BLaER1 (cell line): ENCODE measurements at regions not wholly inside any gene's neighbourhood (a gene's known extent, or its start where the extent isn't known, plus 50 kb on each side); places are given as distances from the start of the nearest gene placed in this dataset.

Source experiments
- H3K27ac ChIP-seq: shearing (Covaris generic); formaldehyde crosslinking; 2 replicates; pipeline ENCODE4 v1.8.1; 2022
- H3K27me3 ChIP-seq: shearing (Covaris generic); formaldehyde crosslinking; 2 replicates; pipeline ENCODE4 v1.8.1; 2022
- H3K36me3 ChIP-seq: shearing (Covaris generic); formaldehyde crosslinking; 2 replicates; pipeline ENCODE4 v1.8.1; 2022
- H3K4me1 ChIP-seq: shearing (Covaris generic); formaldehyde crosslinking; 2 replicates; pipeline ENCODE4 v1.8.1; 2022
- H3K4me2 ChIP-seq: shearing (Covaris generic); formaldehyde crosslinking; 2 replicates; pipeline ENCODE4 v1.8.1; 2022
- H3K4me3 ChIP-seq: shearing (Covaris generic); formaldehyde crosslinking; 2 replicates; pipeline ENCODE4 v1.8.1; 2022
- H3K9ac ChIP-seq: shearing (Covaris generic); formaldehyde crosslinking; 2 replicates; pipeline ENCODE4 v1.8.1; 2022
- H3K9me3 ChIP-seq: shearing (Covaris generic); formaldehyde crosslinking; 2 replicates; pipeline ENCODE4 v1.8.1; 2022
- H4K20me1 ChIP-seq: shearing (Covaris generic); formaldehyde crosslinking; 2 replicates; pipeline ENCODE4 v1.8.1; 2022
- Cebpa-rat ChIP-seq: shearing (Covaris generic); IDR thresholded peaks from 2 replicates; pipeline ENCODE4 v1.8.1; 2022

DNA sequence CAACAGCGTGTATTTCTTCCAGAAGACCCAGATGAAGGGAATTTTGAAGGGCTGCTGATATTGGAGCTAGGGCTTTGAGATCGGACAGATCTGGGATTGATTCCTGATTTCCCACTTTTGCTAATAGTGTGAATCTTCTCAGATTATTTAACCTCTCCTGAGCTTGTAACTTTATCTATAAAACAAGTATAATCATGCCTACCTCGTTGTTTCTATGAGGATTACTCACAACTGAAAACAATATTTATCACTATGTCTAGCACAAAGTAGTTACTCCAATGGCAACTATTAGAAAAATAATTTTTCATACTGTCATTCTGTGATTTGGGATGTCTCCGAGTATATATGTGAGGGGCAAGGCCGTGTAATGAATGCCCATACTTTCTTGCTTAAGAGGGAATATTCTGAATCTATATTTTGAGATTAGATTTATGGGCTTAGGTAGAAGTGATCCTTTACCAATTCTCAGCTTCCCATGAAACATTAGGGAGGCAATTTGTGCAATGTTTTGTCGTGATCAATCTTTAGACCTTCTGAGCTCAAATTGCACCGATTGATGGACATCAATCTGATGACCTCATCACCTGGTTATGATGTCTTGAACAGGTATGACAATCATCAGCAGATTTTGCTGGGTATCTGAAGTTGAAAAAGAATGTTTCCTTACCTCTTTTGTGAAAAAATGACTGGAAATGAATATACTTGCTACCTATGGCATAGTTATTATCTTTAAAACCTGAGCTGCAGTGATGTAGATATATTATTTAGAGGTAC is 339.9 kb downstream of the KCNS3 start:
- TF ChIP-seq Cebpa-rat = no peak
- no peaks in the 10 kb centered on the region for H3K36me3 ChIP-seq
- H3K4me3 ChIP-seq = no peak overlapping the region
- no peak overlapping the region for H3K9ac ChIP-seq
- H3K4me2 ChIP-seq = no peak overlapping the region
- no peak overlapping the region for H3K27ac ChIP-seq
- no peaks in the 10 kb centered on the region for H3K9me3 ChIP-seq
- H3K27me3 ChIP-seq = no peaks in the 10 kb centered on the region
- no peaks in the 10 kb centered on the region for H4K20me1 ChIP-seq
- peaks cover 7% of the 10 kb centered on the region for H3K4me1 ChIP-seq

GRCh38 chr2:18214936-18215335 is 336.5 kb downstream of the KCNS3 start:
- Histone ChIP-seq H3K36me3 (no peaks in the 10 kb centered on the region), H3K4me2 (no peak overlapping the region), H3K9ac (no peak overlapping the region), H3K4me1 (no peaks in the 10 kb centered on the region), H4K20me1 (no peaks in the 10 kb centered on the region), H3K9me3 (no peaks in the 10 kb centered on the region), H3K4me3 (no peak overlapping the region), H3K27me3 (no peaks in the 10 kb centered on the region), H3K27ac (no peak overlapping the region)
- TF ChIP-seq Cebpa-rat = no peak

- Histone ChIP-seq H3K27me3 (no peaks in the 10 kb centered on the region), H3K36me3 (no peaks in the 10 kb centered on the region), H4K20me1 (no peaks in the 10 kb centered on the region), H3K4me1 (no peaks in the 10 kb centered on the region), H3K9ac (no peak overlapping the region), H3K4me3 (no peak overlapping the region), H3K4me2 (no peak overlapping the region), H3K27ac (no peak overlapping the region), H3K9me3 (no peaks in the 10 kb centered on the region)
- TF ChIP-seq Cebpa-rat = no peak
These were observed 335.5 kb downstream of the KCNS3 start for GRCh38 chr2:18213986-18214385.

DNA sequence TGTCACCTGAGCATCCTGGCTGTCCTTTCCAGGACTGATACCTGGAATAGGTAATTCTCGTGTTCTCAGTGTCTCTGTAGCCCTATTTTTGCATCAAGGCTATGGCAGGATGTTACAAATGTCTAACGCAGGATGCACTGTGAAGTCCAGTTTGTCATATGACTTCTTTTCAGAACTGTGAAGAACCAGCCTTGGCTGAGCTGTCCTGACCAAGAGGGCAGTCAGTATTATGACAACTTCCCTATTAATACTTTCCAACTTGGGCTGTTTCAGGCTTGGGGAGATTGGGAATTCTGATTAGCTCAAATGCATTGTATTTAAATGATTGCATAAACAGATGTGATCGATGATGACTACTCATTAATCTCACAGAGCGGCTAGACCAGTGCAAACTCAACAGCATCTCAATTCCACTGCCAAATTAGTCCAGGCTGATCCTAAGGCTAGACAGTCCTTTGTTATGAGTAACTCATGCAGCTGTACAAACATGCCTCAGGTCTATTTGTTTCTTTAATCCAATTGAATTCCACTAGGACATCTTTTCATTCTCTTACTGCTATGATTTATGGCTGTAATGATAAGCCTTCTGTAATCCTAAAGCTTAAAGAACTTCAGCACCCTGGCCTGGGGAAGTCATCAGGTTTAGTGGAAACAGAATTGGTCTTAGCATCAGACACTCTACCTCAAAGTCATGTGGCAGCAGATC is 331.6 kb downstream of the KCNS3 start:
- Histone ChIP-seq H3K4me1 (no peaks in the 10 kb centered on the region), H3K27me3 (no peaks in the 10 kb centered on the region), H3K36me3 (no peaks in the 10 kb centered on the region), H3K9me3 (no peaks in the 10 kb centered on the region), H3K4me2 (no peak overlapping the region), H3K9ac (no peak overlapping the region), H3K4me3 (no peak overlapping the region), H4K20me1 (no peaks in the 10 kb centered on the region), H3K27ac (no peak overlapping the region)
- no peak for TF ChIP-seq Cebpa-rat

DNA sequence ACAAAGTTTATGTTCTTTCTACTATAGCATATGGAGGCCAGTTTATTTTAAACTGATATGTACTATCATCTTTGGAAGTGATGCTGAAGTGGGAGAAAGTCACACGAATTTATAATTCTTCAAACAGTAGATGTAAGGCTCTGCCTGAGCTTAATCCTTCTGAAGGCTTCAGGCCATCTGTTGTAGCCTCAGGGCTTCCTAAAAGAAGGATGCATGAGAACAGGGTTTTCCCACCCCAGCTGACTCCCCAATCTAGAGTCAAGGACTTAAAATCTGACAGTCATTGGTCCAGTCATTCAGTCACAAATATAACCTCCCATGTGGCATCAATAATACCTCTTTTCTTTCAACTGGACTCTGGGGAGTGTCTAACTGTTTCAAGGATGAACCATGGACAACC is 330.5 kb downstream of the KCNS3 start:
- no peak for TF ChIP-seq Cebpa-rat
- H3K4me2 ChIP-seq = no peak overlapping the region

DNA sequence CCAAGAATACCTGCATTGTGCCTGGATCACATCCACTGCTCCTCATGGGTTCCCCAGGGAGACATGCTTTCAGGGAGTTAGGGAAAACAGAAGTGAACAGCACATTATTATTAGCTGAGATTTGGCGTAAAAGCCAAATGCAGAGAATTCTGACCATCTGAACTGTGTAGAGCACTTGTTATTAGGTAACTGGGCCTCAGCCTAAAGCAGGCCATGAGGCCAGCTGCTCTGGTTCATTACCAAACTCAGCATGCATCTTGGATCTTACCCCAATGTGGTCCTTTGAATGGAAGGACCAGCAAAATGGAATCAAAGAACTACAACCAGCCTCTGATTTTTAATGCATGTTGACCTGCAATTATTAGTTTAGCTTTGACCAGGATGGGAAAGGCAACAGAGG is 322.3 kb downstream of the KCNS3 start:
- Histone ChIP-seq H3K9ac (no peak overlapping the region), H3K27me3 (no peaks in the 10 kb centered on the region), H3K4me3 (no peak overlapping the region), H4K20me1 (no peaks in the 10 kb centered on the region), H3K36me3 (no peaks in the 10 kb centered on the region), H3K4me2 (no peak overlapping the region), H3K4me1 (no peaks in the 10 kb centered on the region), H3K27ac (no peak overlapping the region), H3K9me3 (no peaks in the 10 kb centered on the region)
- TF ChIP-seq Cebpa-rat = no peak

More for the DNA sequence above, 330.5 kb downstream of the KCNS3 start:
- no peaks in the 10 kb centered on the region for H3K27me3 ChIP-seq
- no peak overlapping the region for H3K27ac ChIP-seq
- H3K36me3 ChIP-seq = no peaks in the 10 kb centered on the region
- no peak overlapping the region for H3K9ac ChIP-seq
- H3K9me3 ChIP-seq = no peaks in the 10 kb centered on the region
- no peak overlapping the region for H3K4me3 ChIP-seq
- no peaks in the 10 kb centered on the region for H4K20me1 ChIP-seq
- H3K4me1 ChIP-seq = no peaks in the 10 kb centered on the region

- no peaks in the 10 kb centered on the region for H3K9me3 ChIP-seq
- TF ChIP-seq Cebpa-rat = no peak
- H3K27me3 ChIP-seq = no peaks in the 10 kb centered on the region
- no peak overlapping the region for H3K4me3 ChIP-seq
- no peak overlapping the region for H3K27ac ChIP-seq
- H3K4me2 ChIP-seq = no peak overlapping the region
- no peaks in the 10 kb centered on the region for H3K36me3 ChIP-seq
- no peaks in the 10 kb centered on the region for H4K20me1 ChIP-seq
- no peak overlapping the region for H3K9ac ChIP-seq
- H3K4me1 ChIP-seq = no peaks in the 10 kb centered on the region
These were observed 320.2 kb downstream of the KCNS3 start for GRCh38 chr2:18198677-18199076.

DNA sequence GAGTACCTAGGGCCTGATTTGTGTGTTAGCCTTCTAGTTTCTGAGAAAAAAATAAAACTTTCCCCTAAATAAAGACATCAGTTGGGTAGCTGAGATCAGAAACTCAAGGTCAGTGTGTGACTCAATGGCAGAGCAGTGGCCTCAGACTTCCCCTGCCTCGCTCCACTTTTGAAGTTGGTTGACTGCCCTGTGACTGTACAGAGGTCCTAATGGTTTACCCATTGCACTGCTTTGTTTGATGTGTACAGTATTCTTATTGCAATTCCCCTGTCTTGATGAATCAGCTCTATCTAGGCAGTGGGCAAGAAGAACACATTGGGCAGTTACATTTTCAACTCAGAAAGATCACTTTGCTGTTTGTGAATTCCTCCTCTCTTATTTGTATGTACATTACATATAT is 315.7 kb downstream of the KCNS3 start:
- H4K20me1 ChIP-seq = no peaks in the 10 kb centered on the region
- no peak for TF ChIP-seq Cebpa-rat
- no peaks in the 10 kb centered on the region for H3K36me3 ChIP-seq
- no peak overlapping the region for H3K27ac ChIP-seq
- no peaks in the 10 kb centered on the region for H3K27me3 ChIP-seq
- H3K4me1 ChIP-seq = no peaks in the 10 kb centered on the region
- no peaks in the 10 kb centered on the region for H3K9me3 ChIP-seq
- H3K4me3 ChIP-seq = no peak overlapping the region
- no peak overlapping the region for H3K9ac ChIP-seq
- H3K4me2 ChIP-seq = no peak overlapping the region

- no peaks in the 10 kb centered on the region for H3K9me3 ChIP-seq
- H4K20me1 ChIP-seq = no peaks in the 10 kb centered on the region
- H3K4me3 ChIP-seq = no peak overlapping the region
- no peak overlapping the region for H3K4me2 ChIP-seq
- TF ChIP-seq Cebpa-rat = no peak
- H3K27ac ChIP-seq = no peak overlapping the region
- no peak overlapping the region for H3K9ac ChIP-seq
- no peaks in the 10 kb centered on the region for H3K27me3 ChIP-seq
- no peaks in the 10 kb centered on the region for H3K36me3 ChIP-seq
- H3K4me1 ChIP-seq = no peaks in the 10 kb centered on the region
These were observed 308.5 kb downstream of the KCNS3 start for GRCh38 chr2:18186816-18187613.

GRCh38 chr2:18182861-18183260 is 304.4 kb downstream of the KCNS3 start:
- H3K4me3 ChIP-seq = no peak overlapping the region
- no peaks in the 10 kb centered on the region for H3K36me3 ChIP-seq
- no peak for TF ChIP-seq Cebpa-rat
- H3K4me1 ChIP-seq = peaks cover 7% of the 10 kb centered on the region
- no peak overlapping the region for H3K9ac ChIP-seq
- H4K20me1 ChIP-seq = no peaks in the 10 kb centered on the region
- no peak overlapping the region for H3K4me2 ChIP-seq
- H3K9me3 ChIP-seq = no peaks in the 10 kb centered on the region
- H3K27ac ChIP-seq = no peak overlapping the region
- H3K27me3 ChIP-seq = no peaks in the 10 kb centered on the region
